Right atrium auricular region (tissue), 2 donors: ENCODE measurements at regions not wholly inside any gene's neighbourhood (a gene's known extent, or its start where the extent isn't known, plus 50 kb on each side); places are given as distances from the start of the nearest gene placed in this dataset.

ENCODE experiments used
- DNase-seq: peaks from one replicate; pipeline ENCODE4 v3.0.0-alpha.2; 2019; ENCODE audit warnings: low spot score
- H3K27ac ChIP-seq, 2 donors: fragments of 200-600 bp; sonication (generic); 1 replicate in 1 of 2; 2 replicates in 1 of 2; pipeline ENCODE4 v1.5.1; 2016 to 2019
- H3K27me3 ChIP-seq, 2 donors: fragments of 200-600 bp; sonication (generic); one replicate each; pipeline versions ENCODE4 v1.5.1 to v1.6.0; 2017 to 2019
- H3K36me3 ChIP-seq: fragments of 200-600 bp; sonication (generic); one replicate; pipeline ENCODE4 v1.5.1; 2016
- H3K4me1 ChIP-seq, 2 donors: fragments of 200-600 bp; sonication (generic); one replicate each; pipeline versions ENCODE4 v1.5.1 to v1.6.0; 2017 to 2019
- H3K4me3 ChIP-seq, 2 donors: fragments of 200-600 bp; sonication (generic); 1 replicate in 1 of 2; 2 replicates in 1 of 2; pipeline ENCODE4 v1.5.1; 2017 to 2019; ENCODE audit warnings: mild to moderate bottlenecking in 1 of 2, moderate library complexity in 1 of 2
- H3K9me3 ChIP-seq, 2 donors: fragments of 200-600 bp; sonication (generic); one replicate each; pipeline ENCODE4 v1.5.1; 2019
- CTCF ChIP-seq, 2 donors: fragments of 200-600 bp; sonication (generic); IDR thresholded peaks; one replicate each; pipeline ENCODE4 v1.5.1; 2019; ENCODE audit warnings: antibody characterized with exemption in 2 of 2

- no peak for DNase-seq
- Histone ChIP-seq H3K27ac (no peak overlapping the region), H3K9me3 (no peaks in the 10 kb centered on the region), H3K4me3 (no peak overlapping the region), H3K36me3 (no peaks in the 10 kb centered on the region), H3K4me1 (no peaks in the 10 kb centered on the region), H3K27me3 (no peaks in the 10 kb centered on the region)
- TF ChIP-seq CTCF (IDR thresholded peaks at IDR 0.05): no peak
These were observed 53.4 kb upstream of the PCDH15 start for GRCh38 chr10:54854389-54854788.

- no peaks in the 10 kb centered on the region for H3K4me1 ChIP-seq
- no peak overlapping the region for H3K4me3 ChIP-seq
- H3K36me3 ChIP-seq: no peaks in the 10 kb centered on the region
- DNase-seq: no peak
- H3K9me3 ChIP-seq: no peaks in the 10 kb centered on the region
- TF ChIP-seq CTCF (IDR thresholded peaks at IDR 0.05): no peak
- no peaks in the 10 kb centered on the region for H3K27me3 ChIP-seq
- no peak overlapping the region for H3K27ac ChIP-seq
These were observed 52.9 kb upstream of the PCDH15 start for GRCh38 chr10:54853883-54854282.
